IPS-15b (cell line): ENCODE measurements at regions not wholly inside any gene's neighbourhood (a gene's known extent, or its start where the extent isn't known, plus 50 kb on each side); places are given as distances from the start of the nearest gene placed in this dataset.

ENCODE experiments used
- H3K27me3 ChIP-seq: one replicate; pipeline ENCODE4 v1.6.1; 2013; ENCODE audit warnings: low read length; ENCODE audit not compliant: control insufficient read depth, insufficient read depth
- H3K36me3 ChIP-seq: one replicate; pipeline ENCODE4 v1.6.1; 2013; ENCODE audit warnings: low read length; ENCODE audit not compliant: control insufficient read depth, insufficient read depth
- H3K4me1 ChIP-seq: one replicate; pipeline ENCODE4 v1.6.1; 2013; ENCODE audit warnings: mild to moderate bottlenecking, low read length; ENCODE audit not compliant: control insufficient read depth, insufficient read depth
- H3K4me3 ChIP-seq: one replicate; pipeline ENCODE4 v1.5.1; 2013; ENCODE audit warnings: low read depth, low read length
- H3K9ac ChIP-seq: one replicate; pipeline ENCODE4 v1.6.1; 2013; ENCODE audit warnings: low read depth, mild to moderate bottlenecking, low read length
- H3K9me3 ChIP-seq: one replicate; pipeline ENCODE4 v1.6.1; 2013; ENCODE audit warnings: mild to moderate bottlenecking, low read length; ENCODE audit not compliant: control insufficient read depth, insufficient read depth

DNA sequence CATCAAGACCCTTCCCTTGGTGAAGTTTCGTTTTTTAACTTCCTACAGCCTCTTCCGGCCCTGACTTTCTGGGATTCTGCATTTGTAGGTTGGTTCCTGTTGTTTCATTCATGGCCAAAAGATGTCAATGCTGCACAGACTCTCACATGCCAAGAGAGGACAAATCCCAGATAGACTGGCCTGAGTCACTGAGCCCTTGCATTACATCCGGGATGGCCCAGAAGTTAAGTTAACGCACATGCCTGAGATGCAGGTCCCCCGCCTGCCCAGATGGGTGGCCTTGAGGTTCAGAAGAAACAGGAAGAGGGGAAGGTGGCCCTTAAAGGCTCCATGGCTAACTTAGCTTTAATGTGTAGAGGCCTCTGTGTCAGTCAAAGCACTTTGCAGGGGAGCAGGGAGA lies 51.6 kb upstream of the SRGAP3 start:
- Histone ChIP-seq H3K4me3 (no peak overlapping the region), H3K36me3 (no peaks in the 10 kb centered on the region), H3K9ac (no peak overlapping the region), H3K4me1 (peaks cover 3% of the 10 kb centered on the region), H3K27me3 (peaks cover 12% of the 10 kb centered on the region), H3K9me3 (no peaks in the 10 kb centered on the region)

DNA sequence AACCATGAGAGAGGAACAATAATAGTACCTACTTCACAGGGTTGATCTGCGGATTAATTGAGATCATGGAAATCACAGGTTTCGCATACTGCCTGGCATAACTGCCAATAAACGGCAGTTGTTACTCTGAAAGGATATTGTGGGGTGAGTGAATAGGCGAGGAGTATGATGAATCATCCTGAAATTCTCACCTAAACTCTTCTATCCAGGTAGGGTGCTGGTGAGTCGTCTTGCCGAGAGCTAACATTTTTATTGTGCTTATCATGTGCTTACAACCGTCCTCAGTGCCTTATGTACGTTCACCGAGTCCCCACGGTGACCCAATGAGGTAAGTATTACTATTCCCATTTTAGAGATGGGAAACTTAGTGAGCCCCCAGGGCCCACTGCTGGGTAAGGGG lies 52.4 kb upstream of the SRGAP3 start:
- Histone ChIP-seq H3K4me1 (peaks cover 3% of the 10 kb centered on the region), H3K27me3 (peaks cover 12% of the 10 kb centered on the region), H3K9ac (no peak overlapping the region), H3K9me3 (no peaks in the 10 kb centered on the region), H3K36me3 (no peaks in the 10 kb centered on the region), H3K4me3 (peak overlapping the region; percentile 53)

DNA sequence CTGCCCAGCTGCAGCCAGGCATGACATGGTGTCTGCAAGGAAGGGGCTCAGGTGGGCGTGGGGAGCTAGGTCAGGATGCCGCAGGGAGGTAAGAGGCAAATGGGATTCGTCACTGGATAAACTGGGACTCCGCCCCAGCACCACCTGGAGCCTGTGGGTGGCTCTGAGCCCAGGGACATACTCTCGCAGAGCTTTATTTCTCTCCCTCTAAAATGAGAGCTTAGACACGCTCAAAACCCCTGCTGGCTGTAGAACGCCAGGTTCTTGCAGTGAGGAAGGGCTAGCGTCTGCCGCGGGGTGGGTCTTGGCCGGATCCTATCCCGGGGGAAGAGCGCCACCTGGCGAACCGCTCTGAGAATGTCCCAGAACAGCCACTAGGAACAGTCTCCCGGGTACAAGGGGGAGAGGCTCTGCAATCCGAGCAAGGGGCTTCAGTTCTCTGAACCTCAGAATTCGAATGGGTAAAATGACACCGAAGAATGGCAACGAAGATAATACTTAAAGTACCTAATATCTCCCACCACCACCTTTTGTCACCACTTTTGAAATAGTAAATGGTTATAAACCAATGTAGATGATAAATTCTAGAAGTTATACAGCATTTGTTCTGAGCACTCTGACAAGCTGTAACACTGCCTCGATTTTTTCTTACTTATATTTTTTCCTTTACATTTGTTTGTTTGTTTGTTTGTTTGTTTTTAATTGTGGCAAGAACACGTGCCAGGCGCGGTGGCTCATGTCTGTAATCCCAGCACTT lies 53.2 kb upstream of the SRGAP3 start:
- H3K36me3 ChIP-seq, result no peaks in the 10 kb centered on the region
- peak overlapping the region; percentile 53 for H3K4me3 ChIP-seq
- no peaks in the 10 kb centered on the region for H3K9me3 ChIP-seq
- no peak overlapping the region for H3K9ac ChIP-seq
- H3K27me3 ChIP-seq, result peaks cover 12% of the 10 kb centered on the region
- H3K4me1 ChIP-seq, result peaks cover 3% of the 10 kb centered on the region

GRCh38 chr3:9308298-9308990 lies 54.4 kb upstream of the THUMPD3 start:
- Histone ChIP-seq H3K27me3 (no peaks in the 10 kb centered on the region), H3K4me1 (no peaks in the 10 kb centered on the region), H3K4me3 (no peak overlapping the region), H3K9ac (no peak overlapping the region), H3K36me3 (no peaks in the 10 kb centered on the region), H3K9me3 (no peaks in the 10 kb centered on the region)

DNA sequence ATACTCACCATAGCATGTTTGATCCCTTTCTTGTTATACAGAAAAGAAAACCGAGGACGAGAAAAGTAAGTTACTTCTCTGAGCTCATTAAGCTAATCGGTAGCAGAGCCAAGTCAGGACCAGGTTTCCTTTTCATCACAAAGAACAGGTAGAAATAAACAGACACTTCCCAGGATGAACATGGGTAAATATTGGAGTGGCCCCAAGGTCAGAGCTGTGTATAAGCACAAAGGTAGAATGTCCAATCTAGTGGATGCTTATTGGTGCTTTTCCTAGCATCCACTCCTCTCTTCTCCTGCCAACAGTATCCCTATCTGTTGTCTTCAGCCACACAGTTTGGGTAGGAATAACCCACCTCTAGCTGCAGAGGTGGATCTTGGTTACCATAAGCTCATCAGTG lies 52.8 kb upstream of the THUMPD3 start:
- no peaks in the 10 kb centered on the region for H3K9me3 ChIP-seq
- no peaks in the 10 kb centered on the region for H3K27me3 ChIP-seq
- no peaks in the 10 kb centered on the region for H3K4me1 ChIP-seq
- H3K9ac ChIP-seq, result no peak overlapping the region
- no peak overlapping the region for H3K4me3 ChIP-seq
- no peaks in the 10 kb centered on the region for H3K36me3 ChIP-seq

GRCh38 chr3:9311228-9311627 lies 51.6 kb upstream of the THUMPD3 start:
- Histone ChIP-seq H3K9me3 (no peaks in the 10 kb centered on the region), H3K4me1 (no peaks in the 10 kb centered on the region), H3K36me3 (no peaks in the 10 kb centered on the region), H3K9ac (no peak overlapping the region), H3K27me3 (no peaks in the 10 kb centered on the region), H3K4me3 (no peak overlapping the region)
